Immature natural killer cell (primary cell): ENCODE measurements at regions not wholly inside any gene's neighbourhood (a gene's known extent, or its start where the extent isn't known, plus 50 kb on each side); places are given as distances from the start of the nearest gene placed in this dataset.

Source experiments
- DNase-seq, 3 donors: peaks; one replicate each; pipeline ENCODE4 v3.0.0; 2022; ENCODE audit warnings: mixed read lengths in 1 of 3
- H3K27ac Mint-ChIP-seq, 6 donors: one replicate each; pipeline ENCODE4 v1.8.0; 2020; ENCODE audit warnings: mixed read lengths in 6 of 6, mild to moderate bottlenecking in 5 of 6, inconsistent platforms in 4 of 6, moderate library complexity in 3 of 6
- H3K27me3 Mint-ChIP-seq, 3 donors: one replicate each; pipeline ENCODE4 v1.8.0; 2020 to 2021; ENCODE audit warnings: low read depth in 3 of 3, mild to moderate bottlenecking in 3 of 3, mixed read lengths in 3 of 3, moderate library complexity in 3 of 3, inconsistent platforms in 1 of 3
- H3K36me3 Mint-ChIP-seq, 3 donors: one replicate each; pipeline ENCODE4 v1.8.0; 2020; ENCODE audit warnings: mixed read lengths in 3 of 3, inconsistent platforms in 2 of 3, mild to moderate bottlenecking in 2 of 3
- H3K4me1 Mint-ChIP-seq, 2 donors: one replicate each; pipeline ENCODE4 v1.8.0; 2020; ENCODE audit warnings: inconsistent platforms in 2 of 2, mild to moderate bottlenecking in 2 of 2, mixed read lengths in 2 of 2, moderate library complexity in 1 of 2
- H3K4me3 Mint-ChIP-seq, 5 donors: one replicate each; pipeline ENCODE4 v1.8.0; 2020; ENCODE audit warnings: mild to moderate bottlenecking in 5 of 5, mixed read lengths in 5 of 5, inconsistent platforms in 3 of 5, moderate library complexity in 3 of 5
- H3K9me3 Mint-ChIP-seq, 6 donors: one replicate each; pipeline ENCODE4 v1.8.0; 2020; ENCODE audit warnings: mild to moderate bottlenecking in 6 of 6, mixed read lengths in 6 of 6, inconsistent platforms in 4 of 6, moderate library complexity in 3 of 6

DNA sequence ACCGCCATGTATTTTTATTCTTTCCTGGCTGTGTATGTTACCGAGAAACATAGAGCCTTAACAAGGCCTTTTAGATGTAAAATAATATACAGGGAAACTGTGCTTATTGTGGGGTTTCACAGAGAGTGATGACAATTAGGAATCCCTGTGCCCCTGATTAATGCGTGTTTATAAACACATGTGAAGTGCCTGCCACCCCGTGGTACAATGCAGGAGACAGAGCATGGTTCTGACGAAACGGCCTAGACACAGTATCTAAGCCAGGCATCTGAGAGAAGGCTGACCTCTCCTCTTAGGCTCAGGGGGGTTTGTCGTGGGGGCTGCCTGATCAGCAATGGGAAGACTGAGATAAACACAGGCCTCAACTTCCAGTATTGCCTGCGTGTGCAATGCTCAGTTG is 200.0 kb downstream of the AJAP1 start:
- peaks cover 0 to 1% (median 0%) of the 10 kb centered on the region in 6 donors for H3K9me3 Mint-ChIP-seq
- H3K27ac Mint-ChIP-seq, result no peak overlapping the region
- no peaks in the 10 kb centered on the region for H3K36me3 Mint-ChIP-seq
- no peak overlapping the region for H3K4me3 Mint-ChIP-seq
- no peak for DNase-seq
- peaks cover 0 to 3% (median 3%) of the 10 kb centered on the region in 3 donors for H3K27me3 Mint-ChIP-seq
- H3K4me1 Mint-ChIP-seq, result no peaks in the 10 kb centered on the region

DNA sequence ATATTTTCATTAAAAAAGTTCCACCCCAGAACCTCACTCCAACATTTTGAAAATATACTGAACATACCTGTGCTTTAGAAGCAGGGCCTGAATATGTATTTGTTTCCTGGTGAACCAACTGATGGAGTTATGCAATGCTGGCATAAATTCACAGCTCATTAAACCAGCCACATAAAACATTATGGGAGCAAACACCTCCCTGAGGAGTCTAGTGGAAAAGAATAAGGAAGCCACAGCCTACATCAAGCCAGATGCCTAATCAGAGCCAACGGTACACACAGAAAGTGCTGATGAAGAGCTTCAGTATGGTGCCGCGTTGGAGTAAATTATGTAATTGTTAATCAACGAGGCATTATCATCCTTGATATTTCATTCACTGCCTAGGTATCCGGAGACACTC is 199.5 kb downstream of the AJAP1 start:
- H3K27me3 Mint-ChIP-seq, result peaks cover 0 to 3% (median 3%) of the 10 kb centered on the region in 3 donors
- peaks cover 0 to 3% (median 0%) of the 10 kb centered on the region in 6 donors for H3K9me3 Mint-ChIP-seq
- H3K4me3 Mint-ChIP-seq, result no peak overlapping the region
- H3K27ac Mint-ChIP-seq, result no peak overlapping the region
- DNase-seq, result no peak
- no peaks in the 10 kb centered on the region for H3K4me1 Mint-ChIP-seq
- no peaks in the 10 kb centered on the region for H3K36me3 Mint-ChIP-seq

DNA sequence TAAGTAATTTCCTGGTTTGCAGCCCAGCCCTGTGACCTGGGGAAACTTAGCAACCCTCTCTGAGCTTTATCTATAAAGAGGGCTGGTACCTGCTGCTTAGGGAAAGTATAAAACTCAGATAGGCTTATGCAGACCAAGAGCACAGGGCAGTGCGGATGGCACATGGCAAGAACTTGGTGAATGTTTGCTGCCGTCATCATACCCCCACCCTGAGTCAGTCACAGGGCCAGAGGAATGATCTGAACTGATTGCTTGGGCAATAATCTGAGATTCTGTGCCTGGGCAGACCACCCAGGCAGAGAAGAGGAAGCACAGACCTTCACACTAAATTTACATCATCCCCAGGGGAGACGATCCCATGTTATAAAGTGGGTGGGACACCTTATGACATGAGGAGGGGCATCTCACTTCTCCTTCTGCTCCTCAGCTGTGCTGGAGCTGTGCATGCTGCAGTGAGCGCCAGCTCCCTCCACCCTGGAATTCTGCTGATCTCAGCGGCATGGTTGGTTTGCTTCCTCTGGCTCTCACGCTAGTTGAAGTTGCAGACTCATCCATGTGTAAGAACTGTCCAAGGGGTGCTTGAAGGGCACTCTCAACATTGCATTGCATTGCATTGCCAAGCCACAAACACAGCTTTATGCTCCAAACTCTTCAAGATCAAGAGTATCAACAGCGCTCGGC is 197.1 kb downstream of the AJAP1 start:
- Mint-ChIP-seq H3K27ac (no peak overlapping the region), H3K36me3 (no peaks in the 10 kb centered on the region), H3K4me1 (no peaks in the 10 kb centered on the region), H3K9me3 (peaks cover 0 to 7% (median 0%) of the 10 kb centered on the region in 6 donors), H3K27me3 (peaks cover 0 to 4% (median 3%) of the 10 kb centered on the region in 3 donors), H3K4me3 (no peak overlapping the region)
- no peak for DNase-seq

DNA sequence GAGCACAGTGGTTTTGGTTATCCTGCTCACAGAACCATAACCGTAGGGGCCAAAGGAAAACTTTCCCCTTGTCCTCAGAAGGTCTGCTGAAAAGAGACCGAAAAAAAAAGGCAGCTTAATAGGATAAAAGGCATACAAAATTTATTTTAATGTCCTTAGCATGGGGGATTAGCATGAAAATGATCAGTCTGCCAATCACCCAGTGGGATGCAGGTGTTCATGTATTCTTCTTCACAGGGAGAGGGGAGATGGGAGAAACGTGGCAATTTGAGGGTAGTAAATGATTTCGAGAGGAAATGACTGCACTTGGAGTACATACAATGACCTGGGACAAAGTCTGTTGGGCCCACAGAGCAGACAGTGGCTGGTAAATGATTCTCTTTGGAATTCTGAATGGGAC is 194.0 kb downstream of the AJAP1 start:
- Mint-ChIP-seq H3K9me3 (peaks cover 0 to 7% (median 1%) of the 10 kb centered on the region in 6 donors), H3K27ac (no peak overlapping the region), H3K36me3 (no peaks in the 10 kb centered on the region), H3K4me3 (no peak overlapping the region), H3K27me3 (peaks cover 1 to 6% (median 2%) of the 10 kb centered on the region in 3 donors), H3K4me1 (no peaks in the 10 kb centered on the region)
- no peak for DNase-seq

DNA sequence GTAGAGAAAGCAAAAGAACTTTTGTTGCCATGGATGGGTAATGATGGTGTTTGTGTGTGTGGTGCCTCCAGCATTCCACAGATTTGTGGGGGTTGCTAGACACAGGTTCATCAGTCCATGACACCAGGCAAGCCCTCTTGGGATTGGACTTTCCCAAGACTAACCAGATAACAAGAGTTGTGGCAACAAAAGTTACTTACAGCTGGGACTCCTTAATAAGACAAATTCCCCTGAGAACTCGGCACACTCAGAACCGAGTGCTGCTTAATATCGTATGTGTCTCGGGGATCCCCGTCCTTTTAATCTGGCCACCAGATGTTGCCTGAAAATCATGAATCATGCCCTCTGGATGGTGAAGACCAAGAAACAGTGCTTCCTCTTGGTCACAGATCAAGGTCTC is 193.3 kb downstream of the AJAP1 start:
- Mint-ChIP-seq H3K36me3 (no peaks in the 10 kb centered on the region), H3K9me3 (peaks cover 0 to 7% (median 1%) of the 10 kb centered on the region in 6 donors), H3K4me1 (no peaks in the 10 kb centered on the region), H3K4me3 (no peak overlapping the region), H3K27me3 (peaks cover 1 to 4% (median 2%) of the 10 kb centered on the region in 3 donors), H3K27ac (no peak overlapping the region)
- DNase-seq, result no peak
